SKM-1 treated with dmso at 0.1 percent for 144 hours (cell line): ENCODE measurements at regions not wholly inside any gene's neighbourhood (a gene's known extent, or its start where the extent isn't known, plus 50 kb on each side); places are given as distances from the start of the nearest gene placed in this dataset.
"Not testable (repeated sequence)": the region's sequence is repeated elsewhere in the genome, so short reads cannot be mapped to it uniquely, and the experiment has no call there.

ENCODE experiments used
- DNase-seq: peaks from one replicate; lab custom pipeline; 2025; ENCODE audit not compliant: unreplicated experiment; lab: John Stamatoyannopoulos, UW

DNA sequence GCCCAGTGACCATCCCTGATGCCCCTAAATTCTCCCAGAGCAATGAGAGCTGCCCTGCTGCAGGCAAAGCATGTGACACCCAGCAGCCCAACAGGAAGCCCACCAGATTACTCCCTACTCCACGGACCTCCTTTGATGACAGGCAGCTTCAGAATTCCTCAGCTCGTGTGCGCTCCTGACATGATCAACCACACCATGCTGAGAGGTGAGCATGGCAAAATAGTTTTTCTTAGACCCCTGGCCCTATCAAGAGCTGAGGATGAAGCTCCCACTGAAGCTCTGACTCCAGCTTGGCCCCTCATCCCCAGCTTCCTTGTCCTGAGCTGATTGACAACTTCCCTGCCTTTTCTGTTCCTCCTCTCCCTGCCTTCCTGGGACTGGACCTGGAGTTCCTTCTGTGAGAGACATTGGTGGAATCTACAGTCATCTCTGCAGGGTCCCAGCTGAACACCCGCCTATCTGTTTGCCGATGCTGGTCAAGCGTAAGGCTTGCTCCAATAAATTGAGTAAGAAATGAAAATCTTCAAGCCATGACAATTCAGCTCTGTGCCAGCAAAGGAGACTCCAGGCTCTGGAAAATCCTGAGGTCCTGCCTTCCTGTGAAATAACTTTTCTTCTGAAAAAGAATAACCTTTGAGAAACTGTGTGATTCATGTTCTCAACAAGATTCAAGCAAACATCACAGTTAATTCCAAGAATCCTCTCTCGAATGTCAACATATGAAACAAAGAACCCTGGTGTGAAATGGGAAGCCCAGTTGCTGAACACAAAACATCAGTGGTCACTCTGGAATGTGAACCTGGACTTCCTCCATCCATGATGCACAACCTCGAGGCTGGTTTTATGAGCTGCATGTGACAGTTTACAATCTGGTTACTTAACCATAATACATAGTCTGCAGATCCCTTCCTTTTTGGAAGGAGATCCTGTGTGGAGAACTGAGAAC is 201.1 kb downstream of the SPP2 start:
- no peak for DNase-seq

DNA sequence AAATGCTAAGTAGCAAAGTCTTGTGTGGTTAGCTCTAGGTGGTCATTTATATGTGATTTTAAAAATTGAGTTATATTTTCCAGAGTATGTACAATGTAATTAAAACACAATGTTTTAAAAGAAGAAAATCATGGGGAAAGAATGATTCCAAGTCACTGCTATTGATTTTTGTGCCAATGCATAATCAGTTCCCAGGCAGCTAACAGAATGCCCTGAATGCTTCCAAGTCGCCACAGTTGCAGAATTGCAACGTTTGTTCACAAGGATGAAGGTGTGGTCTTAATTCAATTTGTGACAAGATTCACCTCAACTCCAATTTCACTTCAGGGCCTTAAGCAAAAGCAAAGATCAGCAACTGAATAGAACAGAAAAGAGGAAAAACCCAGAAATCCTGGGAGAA is 200.4 kb downstream of the SPP2 start:
- DNase-seq = no peak

GRCh38 chr2:234249873-234250272 is 199.4 kb downstream of the SPP2 start:
- DNase-seq = no peak

DNA sequence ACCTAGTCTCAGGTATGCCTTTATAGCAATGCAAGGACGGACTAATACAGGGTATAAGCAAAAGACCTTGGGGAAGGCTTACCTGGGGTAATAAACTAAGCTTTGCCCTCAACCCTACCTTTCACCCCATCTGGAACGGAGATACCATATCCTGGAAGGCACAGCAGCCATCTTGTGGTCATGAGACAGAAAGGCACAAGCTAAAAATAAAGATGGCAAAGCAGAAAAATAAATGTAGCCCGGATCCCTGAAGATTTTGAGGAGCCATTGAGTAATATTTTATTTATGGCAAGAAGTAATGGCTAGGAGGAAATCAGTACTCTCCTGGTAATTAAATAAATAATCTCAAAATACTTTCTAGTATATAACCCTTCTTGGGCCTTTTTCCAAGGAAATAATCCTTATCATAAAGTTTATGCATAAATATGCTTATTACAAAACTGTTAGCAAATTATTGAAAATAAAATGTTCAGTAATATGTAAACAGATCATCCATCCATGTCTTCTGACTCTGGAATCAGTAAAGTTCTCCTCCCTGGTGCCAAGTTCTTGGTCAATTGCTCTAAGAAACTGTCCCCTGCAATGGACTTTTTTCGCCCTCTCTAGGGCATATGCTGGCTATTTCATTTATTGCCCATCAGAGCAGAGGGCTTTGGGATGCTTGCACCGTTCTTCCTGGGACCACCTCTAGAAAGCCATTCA is 198.7 kb downstream of the SPP2 start:
- no peak for DNase-seq

GRCh38 chr2:234248213-234248710 is 197.8 kb downstream of the SPP2 start:
- DNase-seq = not testable (repeated sequence)

DNA sequence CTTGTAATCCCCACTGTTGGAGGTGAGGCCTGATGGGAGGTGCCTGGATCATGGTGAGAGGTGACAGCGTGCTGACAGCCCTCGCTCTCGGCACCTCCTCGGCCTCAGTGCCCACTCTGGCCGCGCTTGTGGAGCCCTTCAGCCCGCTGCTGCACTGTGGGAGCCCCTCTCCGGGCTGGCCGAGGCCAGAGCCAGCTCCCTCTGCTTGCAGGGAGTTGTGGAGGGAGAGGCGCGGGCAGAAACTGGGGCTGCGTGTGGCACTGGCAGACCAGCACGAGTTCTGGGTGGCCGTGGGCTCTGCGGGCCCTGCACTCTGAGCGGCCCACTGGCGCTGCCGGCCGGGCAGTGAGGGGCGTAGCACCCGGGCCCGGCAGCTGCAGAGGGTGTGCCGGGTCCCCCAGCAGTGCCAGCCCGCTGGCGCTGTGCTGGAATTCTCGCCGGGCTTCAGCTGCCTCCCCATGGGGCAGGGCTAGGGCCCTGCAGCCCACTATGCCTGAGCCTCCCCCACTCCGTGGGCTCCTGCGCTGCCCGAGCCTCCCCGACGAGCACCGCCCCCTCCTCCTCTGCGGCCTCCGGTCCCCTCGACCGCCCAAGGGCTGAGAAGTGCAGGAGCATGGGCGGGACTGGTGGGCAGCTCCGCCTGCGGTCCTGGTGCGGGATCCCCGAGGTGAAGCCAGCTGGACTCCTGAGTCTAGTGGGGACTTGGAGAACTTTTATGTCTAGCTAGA is 197.1 kb downstream of the SPP2 start:
- DNase-seq = no peak

- DNase-seq = no peak
Observed at GRCh38 chr2:234245945-234246344, 195.4 kb downstream of the SPP2 start.

- DNase-seq = no peak
Observed at GRCh38 chr2:234243871-234244565, 193.5 kb downstream of the SPP2 start.

GRCh38 chr2:234242459-234242836 is 191.9 kb downstream of the SPP2 start:
- DNase-seq = no peak

DNA sequence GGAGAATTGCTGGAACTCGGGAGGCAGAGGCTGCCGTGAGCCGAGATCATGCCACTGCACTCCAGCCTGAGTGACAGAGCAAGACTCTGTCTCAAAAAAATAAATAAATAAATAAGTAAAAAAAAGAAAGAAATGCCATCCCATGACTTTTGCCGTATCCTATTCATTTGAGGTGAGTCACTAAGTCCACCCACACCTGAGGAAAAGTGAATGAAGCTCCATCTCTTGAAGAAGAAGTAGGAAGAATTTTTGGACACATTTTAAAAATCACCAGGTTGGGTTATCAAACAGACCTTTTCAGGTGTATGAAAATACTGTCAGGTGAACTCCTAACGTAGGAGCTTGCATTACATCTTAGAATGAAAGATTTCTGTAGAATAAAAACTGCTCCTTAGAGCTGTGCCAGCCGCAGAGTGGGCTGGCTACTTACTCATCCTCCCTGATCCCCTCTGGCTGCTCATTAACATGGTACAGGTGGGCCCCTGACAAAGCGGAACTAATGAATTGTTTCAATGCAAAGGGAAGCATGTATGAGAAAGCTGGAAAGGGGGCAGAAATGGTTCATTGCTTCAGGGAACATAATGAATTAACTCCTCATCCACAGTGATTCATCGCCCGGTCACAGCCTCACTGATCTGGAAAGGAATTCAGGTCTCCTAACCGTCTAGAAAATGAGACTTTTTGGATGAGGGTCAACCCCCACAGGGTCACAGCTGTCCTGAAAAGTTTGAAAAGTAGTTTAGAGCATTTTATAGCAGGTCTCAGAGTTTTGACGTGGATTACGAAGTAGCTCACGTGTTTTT is 191.4 kb downstream of the SPP2 start:
- no peak for DNase-seq

DNA sequence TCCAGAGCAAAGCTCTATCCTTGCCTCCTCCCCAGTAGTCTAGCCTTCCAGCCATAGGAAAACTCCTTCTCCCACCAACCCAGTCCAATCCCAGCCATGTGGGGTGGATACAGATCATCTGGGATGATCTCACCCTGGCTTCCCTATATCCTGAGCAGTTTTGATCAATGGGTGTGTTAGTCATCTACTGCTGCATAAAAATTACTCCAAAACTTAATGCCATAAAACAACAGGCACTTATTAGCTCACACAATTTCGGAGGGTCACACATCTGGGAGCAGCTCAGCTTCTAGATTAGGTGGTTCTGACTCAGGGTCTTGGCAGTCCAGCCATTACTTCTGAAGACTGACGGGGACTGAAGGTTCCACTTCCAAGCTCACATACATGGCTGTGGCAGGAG is 190.4 kb downstream of the SPP2 start:
- DNase-seq = no peak

GRCh38 chr2:234235191-234235590 is 184.7 kb downstream of the SPP2 start:
- no peak for DNase-seq

GRCh38 chr2:234231460-234231859 is 181.0 kb downstream of the SPP2 start:
- DNase-seq = no peak

GRCh38 chr2:234219046-234219310 is 168.5 kb downstream of the SPP2 start:
- DNase-seq = no peak

DNA sequence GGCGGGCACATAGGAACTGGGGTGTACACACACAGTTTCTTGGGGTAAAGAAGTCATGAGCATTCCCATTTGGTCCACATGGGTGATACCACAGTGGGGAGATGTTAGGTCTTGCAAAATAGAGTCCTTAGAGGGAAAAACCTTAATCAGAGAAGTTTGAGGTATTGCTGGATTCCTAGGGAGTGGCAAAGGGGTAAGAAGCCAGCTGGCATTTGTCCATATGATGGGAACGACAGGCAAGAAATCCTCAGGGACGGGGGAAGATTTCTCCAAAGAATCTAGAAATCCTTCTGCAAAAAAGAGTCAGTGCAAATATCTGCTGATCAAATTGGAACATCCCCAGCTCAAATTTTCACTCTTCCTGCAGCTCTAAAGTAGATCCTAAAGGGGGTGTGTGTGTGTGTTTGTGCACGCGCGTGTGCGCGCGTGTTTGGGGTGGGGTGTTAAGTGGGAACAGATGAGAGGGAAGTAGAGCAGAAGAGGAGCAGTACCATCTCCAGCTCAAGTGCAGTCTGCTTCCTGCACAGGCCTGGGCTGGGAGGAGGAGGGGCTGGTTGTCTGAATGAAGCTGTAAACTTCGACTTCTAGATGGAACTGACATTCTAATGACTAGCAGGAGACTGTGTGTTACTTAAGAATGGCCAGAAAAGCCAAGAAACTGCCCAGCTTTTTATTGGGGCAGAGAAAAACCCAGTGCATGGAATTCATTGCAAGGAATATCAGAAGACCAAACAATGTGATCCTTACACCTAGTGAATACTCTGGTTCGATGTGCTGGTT is 168.0 kb downstream of the SPP2 start:
- no peak for DNase-seq

- DNase-seq = no peak
Observed at GRCh38 chr2:234212534-234212933, 162.0 kb downstream of the SPP2 start.

DNA sequence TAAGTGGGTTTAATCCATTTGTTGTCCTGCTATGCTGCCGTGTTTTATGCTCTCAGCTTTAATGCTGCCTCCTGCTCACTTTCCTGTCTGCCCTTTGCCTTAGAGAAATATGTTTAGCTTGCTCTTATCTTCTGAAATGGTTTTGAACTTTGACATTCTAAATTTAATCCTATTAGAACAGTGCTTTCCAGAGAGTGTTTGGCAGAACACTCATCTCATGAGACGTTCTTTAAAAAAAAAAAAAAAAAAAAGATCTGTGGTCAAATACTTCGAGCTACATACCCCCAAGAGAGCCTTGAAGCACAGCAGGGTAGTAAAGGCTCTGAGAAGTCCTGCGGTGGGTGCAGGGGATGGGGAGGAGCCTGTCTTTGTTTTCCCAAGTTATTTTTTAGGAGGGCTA is 161.3 kb downstream of the SPP2 start:
- no peak for DNase-seq

DNA sequence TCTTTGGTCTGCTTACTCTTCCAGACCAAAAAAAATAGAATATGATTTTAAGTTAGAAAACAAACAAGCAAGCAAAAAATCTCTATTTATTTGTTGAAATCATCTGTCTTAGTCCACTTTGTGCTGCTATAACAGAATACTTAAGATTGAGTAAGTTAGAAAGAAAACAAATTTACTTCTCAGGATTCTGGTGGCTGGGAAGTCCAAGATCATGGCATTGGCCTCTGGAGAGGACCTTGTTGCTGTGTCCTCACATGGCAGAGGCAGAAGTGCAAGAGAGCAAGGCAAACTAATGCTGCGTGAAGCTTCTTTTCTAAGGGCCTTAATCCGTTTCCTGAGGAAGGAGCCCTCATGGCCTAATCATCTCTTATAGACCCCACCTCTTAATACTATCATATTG is 156.2 kb downstream of the SPP2 start:
- no peak for DNase-seq

DNA sequence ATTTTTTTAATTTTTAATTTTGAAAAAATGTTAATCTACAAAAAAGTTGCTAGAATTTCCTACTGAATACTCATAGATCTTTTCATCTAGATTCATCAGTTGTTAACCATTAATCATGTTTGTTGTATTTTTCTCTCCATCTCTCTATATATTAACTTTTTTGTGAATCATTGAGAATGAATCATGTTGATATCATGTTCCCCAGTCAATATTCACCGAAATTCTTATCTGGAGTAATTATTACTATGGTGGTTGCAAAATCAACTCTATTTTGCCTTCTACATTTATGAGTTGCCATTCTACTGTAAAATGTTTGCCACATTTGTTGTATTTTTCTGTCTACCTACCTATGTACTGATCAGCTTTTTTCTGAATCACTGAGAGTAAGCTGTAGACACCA is 154.0 kb downstream of the SPP2 start:
- DNase-seq = no peak
